Mucosa of stomach (tissue), 1 donor: ENCODE measurements at regions not wholly inside any gene's neighbourhood (a gene's known extent, or its start where the extent isn't known, plus 50 kb on each side); places are given as distances from the start of the nearest gene placed in this dataset.

Experiments used
- H3K27me3 ChIP-seq: one replicate; pipeline ENCODE4 v1.7.0; 2013; ENCODE audit warnings: mild to moderate bottlenecking, low read length; ENCODE audit not compliant: control insufficient read depth, insufficient read depth
- H3K36me3 ChIP-seq: one replicate; pipeline ENCODE4 v1.7.0; 2013; ENCODE audit warnings: low read length; ENCODE audit not compliant: control insufficient read depth, insufficient read depth
- H3K4me1 ChIP-seq: one replicate; pipeline ENCODE4 v1.7.0; 2013; ENCODE audit warnings: mild to moderate bottlenecking, low read length; ENCODE audit not compliant: control insufficient read depth, insufficient read depth
- H3K4me3 ChIP-seq: one replicate; pipeline ENCODE4 v1.7.0; 2013; ENCODE audit warnings: low read length
- H3K9ac ChIP-seq: one replicate; pipeline ENCODE4 v1.7.0; 2013; ENCODE audit warnings: mild to moderate bottlenecking, low read length, moderate library complexity
- H3K9me3 ChIP-seq: one replicate; pipeline ENCODE4 v1.7.0; 2013; ENCODE audit warnings: mild to moderate bottlenecking, low read length, moderate library complexity; ENCODE audit not compliant: control insufficient read depth
- donor health status: Pancreatic carcinoma.

DNA sequence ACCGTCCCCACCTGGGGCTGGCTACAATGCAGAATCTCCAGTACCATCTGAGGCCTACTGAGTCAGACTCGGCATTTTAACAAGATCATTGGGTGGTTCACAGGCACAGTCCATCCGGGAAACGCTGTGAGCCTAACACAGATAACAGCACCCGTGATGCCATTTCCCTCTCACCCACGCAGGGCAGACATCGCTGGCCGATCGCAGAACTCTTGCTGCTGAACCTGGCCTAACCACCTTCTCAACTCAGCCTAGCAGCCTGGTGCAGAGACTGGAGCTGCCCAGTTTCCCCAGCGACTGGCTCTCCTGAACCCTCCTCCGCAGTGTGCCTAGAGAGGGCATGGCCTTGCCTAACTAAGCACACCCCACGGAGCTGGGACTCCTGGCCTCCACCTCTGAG, 83.3 kb downstream of the NCOR2 start:
- Histone ChIP-seq H3K4me1 (peaks cover 8% of the 10 kb centered on the region), H3K9me3 (no peaks in the 10 kb centered on the region), H3K4me3 (no peak overlapping the region), H3K27me3 (no peaks in the 10 kb centered on the region), H3K9ac (no peak overlapping the region), H3K36me3 (peaks cover 19% of the 10 kb centered on the region)

DNA sequence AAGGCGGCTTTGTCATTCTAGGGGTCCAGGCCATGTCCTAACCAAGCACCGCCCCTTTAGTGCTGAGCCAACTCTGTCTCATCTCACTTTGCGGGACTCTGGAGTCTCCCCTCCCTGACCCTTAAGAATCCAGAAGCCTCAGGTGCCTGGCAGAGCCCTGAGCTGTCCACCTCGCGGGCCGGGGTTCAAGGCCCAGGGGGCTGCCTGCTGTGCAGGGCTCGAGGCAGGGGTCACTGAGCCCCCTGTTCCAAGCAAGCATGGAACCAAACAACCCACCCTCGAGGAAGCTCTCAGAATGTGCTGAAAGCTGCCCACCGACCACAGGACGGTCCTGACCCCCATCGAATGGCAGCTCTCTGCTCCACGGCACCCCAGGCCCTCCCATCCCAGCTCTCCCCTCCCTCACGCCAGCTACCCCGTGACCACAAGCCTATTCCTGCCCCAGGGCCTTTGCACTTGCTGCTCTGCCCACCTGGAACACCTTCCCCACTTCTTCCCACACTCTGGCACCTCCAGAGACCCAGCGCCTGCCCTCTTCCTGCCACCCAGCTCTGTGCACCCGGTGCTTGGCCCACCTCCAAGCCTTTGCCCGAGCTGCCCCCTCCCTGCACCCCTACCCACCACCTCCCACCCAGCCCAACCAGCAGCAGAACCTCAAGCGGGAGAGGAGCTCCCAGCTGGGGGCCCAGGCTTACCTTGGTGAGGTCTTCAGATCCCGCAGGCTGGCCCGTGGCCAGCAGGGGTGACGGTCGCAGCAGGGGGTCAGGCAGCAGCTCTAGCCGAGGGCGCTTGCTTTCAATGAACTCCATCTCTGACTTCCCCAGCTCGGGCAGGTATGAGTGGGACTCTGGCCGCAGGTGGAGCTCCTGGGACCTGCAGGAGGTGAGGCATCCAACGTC, 84.3 kb downstream of the NCOR2 start:
- Histone ChIP-seq H3K9ac (no peak overlapping the region), H3K36me3 (peaks cover 22% of the 10 kb centered on the region), H3K4me3 (no peak overlapping the region), H3K27me3 (no peaks in the 10 kb centered on the region), H3K9me3 (no peaks in the 10 kb centered on the region), H3K4me1 (peaks cover 8% of the 10 kb centered on the region)

DNA sequence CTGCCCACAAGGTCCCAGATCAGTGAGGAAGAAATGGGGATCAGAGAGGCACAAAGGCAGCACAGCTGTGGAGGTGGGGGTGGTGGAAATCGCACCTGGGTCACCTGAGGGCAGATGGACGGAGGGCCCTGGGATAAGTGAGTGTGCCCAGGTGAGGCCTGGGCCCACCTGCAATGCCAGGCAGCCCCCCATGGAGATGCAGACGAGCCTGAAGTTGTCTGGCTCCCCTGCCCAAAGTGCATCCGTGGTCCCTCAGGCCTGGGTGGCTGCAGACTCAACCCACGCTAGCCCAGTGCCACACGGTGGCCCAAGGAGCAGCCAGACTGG, 84.9 kb downstream of the NCOR2 start:
- H3K9me3 ChIP-seq, result no peaks in the 10 kb centered on the region
- H3K4me3 ChIP-seq, result no peak overlapping the region
- no peak overlapping the region for H3K9ac ChIP-seq
- H3K27me3 ChIP-seq, result no peaks in the 10 kb centered on the region
- peaks cover 27% of the 10 kb centered on the region for H3K36me3 ChIP-seq
- peaks cover 8% of the 10 kb centered on the region for H3K4me1 ChIP-seq

DNA sequence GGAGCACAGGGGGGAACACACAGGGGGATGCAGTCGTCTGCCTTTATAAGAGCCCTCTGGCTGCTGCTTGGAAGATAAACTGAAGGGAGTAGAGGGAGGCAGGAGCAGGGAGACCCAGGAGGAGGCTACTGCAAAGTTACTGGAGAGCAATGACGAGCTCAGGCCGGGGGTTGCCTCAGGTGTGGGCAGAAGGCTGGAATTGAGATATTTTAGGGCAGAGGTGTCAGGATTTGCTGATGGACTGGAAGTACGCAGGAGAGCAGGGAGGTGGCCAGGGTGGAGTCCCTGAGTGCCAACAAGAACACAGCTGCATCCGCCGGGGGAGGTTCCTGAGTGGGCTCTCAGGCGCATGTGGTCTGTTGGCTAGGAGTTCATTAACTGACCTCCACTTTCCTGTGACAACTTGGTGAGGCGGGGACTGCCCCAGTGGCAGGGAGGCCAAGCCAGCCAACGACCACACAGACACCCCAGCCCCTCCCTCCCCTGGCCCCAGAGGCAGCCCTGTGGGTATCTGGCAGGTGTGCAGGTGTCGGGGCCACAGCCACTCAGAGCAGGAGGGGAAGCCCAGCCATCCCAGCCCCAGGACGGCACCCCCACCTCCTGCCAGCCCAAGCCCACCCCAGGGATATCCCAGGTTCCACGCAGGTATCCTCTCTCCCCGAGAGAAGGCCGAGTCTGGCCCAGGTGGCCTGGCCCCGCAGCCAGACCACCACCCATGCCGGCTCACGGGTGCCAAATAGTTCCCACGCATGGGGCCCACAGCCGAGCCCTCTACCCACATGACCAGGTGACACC, 85.4 kb downstream of the NCOR2 start:
- Histone ChIP-seq H3K9me3 (no peaks in the 10 kb centered on the region), H3K36me3 (peaks cover 27% of the 10 kb centered on the region), H3K4me3 (no peak overlapping the region), H3K4me1 (peaks cover 8% of the 10 kb centered on the region), H3K9ac (no peak overlapping the region), H3K27me3 (no peaks in the 10 kb centered on the region)

DNA sequence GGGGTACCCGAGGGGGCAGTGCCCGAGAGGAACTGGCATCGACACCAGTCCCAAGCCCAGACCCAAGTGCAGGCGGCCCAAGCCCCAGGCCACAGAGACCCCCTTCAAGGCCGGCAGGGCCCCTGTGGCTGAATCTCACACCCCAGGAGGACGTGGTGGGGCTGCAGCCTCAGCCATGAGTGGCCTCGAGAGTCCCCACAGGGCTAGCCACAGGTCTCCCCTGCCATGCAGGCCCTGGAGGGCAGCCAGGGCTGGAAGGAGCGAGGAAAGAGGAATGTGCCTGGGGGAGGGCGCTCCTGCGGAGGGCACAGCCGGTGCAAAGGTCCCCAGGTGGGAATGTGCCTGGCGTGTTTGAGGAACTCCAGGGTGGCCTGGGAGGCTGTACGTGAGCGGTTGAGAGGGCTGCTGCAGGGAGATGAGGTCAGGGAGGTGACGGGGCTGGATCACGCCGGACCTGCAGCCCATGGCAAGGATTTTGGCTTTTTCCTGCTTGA, 86.1 kb downstream of the NCOR2 start:
- Histone ChIP-seq H3K36me3 (peaks cover 27% of the 10 kb centered on the region), H3K9me3 (no peaks in the 10 kb centered on the region), H3K27me3 (no peaks in the 10 kb centered on the region), H3K9ac (no peak overlapping the region), H3K4me1 (peaks cover 8% of the 10 kb centered on the region), H3K4me3 (no peak overlapping the region)

DNA sequence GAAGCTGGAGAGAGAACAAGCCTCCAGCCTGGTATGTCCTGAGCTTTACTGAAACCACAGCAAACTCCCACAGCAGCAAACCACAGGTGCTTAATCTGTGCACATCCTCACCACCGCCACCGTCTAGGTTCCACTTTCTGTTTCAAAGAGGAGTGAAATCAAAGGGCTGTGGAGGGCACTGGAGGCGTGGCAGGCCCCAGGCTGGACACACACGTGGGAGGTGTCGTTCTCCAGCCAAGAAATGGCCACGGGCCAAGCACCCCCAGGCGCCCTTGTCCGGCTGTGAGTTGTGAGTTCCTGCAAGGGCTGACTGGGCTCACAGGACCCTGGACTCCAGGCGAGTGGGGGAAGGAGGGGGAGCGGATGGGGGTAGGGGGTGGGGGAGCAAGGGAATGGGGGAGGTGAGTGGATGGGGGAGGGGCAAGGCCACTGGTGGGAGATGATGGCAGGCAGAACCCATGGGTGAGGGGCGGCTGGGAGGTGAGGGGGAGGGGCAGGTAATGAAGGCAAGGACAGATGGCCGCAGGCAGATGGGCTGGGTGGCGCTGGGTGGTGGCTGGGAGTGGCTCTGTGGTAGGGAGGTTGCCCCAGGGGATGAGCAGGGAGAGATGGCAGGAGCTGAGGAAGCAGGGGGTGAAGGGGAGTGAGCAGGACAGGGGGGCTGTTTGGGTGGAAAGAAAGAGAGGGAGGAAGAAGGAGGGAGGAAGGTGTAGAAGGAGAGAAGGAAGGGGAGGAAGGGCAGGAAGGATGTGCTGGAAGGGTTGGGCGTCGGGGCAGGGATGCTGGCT, 86.7 kb downstream of the NCOR2 start:
- Histone ChIP-seq H3K4me3 (no peak overlapping the region), H3K9ac (no peak overlapping the region), H3K9me3 (no peaks in the 10 kb centered on the region), H3K4me1 (peaks cover 8% of the 10 kb centered on the region), H3K27me3 (no peaks in the 10 kb centered on the region), H3K36me3 (peaks cover 25% of the 10 kb centered on the region)

DNA sequence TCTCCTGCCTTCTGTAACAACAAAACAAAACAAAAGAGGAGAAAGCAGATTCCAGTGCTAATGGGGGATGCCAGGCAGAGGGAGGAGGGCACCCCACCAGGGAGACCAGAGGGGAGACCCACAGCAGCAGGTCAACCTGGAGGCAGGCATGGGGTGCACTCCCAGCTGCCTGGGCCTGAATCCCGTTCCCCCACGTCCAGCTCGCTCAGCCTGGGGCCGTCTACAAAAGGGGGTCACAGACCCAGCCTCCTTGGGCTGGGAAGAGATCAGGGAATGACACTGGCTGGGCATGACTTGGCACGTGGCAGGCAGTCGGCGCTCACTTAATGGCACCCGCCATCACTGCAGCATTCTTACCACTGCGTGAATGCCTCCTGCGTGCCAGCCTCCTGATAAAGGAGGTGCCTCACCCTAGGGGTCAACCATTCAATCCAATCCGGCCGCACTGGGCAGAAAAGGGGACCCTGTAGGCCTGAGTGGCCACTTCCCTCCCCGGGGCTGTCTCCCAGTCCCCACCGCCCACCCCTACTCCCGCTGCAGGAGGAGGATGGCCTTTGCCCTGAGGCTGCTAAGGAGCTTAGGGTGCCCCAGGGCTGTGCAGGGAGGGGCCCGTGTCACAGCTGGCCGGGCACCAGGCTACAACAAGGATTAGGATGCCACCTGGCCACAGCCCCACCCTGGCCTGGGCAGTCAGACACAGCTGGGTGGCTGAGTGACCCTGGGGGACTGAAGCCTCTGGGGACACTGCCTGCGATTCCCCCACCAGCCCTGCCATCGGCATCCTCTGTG, 87.5 kb downstream of the NCOR2 start:
- H3K4me1 ChIP-seq, result peaks cover 8% of the 10 kb centered on the region
- H3K36me3 ChIP-seq, result peaks cover 20% of the 10 kb centered on the region
- no peaks in the 10 kb centered on the region for H3K27me3 ChIP-seq
- H3K4me3 ChIP-seq, result no peak overlapping the region
- no peaks in the 10 kb centered on the region for H3K9me3 ChIP-seq
- H3K9ac ChIP-seq, result no peak overlapping the region

DNA sequence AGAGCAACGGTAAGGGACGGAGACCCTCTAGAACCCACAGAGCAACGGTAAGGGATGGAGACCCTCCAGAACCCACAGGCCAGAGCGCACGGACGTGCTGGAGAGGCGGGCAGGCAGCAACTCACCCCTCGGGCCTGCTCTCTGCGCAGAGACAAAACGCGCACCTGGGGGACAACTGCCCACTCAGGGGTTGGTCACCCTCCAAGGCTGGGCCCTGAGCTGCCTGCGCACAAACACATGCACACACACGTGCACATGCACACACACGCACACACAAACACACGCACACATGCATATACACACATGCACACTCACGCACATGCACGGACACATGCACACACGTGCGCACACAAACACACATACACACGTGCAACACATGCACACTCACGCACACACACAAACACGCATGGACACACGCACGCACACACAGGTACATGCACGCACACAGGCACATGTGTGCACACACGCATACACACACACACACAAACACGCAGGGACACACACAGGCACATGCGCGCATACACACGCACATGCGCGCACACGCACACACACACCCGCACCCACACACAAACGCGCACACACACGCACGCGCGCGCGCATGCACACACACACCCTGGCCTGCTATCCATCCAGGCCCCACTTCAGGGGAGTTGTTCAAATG, 88.3 kb downstream of the NCOR2 start:
- Histone ChIP-seq H3K4me1 (peaks cover 8% of the 10 kb centered on the region), H3K9ac (no peak overlapping the region), H3K36me3 (peaks cover 15% of the 10 kb centered on the region), H3K4me3 (no peak overlapping the region), H3K9me3 (no peaks in the 10 kb centered on the region), H3K27me3 (no peaks in the 10 kb centered on the region)

DNA sequence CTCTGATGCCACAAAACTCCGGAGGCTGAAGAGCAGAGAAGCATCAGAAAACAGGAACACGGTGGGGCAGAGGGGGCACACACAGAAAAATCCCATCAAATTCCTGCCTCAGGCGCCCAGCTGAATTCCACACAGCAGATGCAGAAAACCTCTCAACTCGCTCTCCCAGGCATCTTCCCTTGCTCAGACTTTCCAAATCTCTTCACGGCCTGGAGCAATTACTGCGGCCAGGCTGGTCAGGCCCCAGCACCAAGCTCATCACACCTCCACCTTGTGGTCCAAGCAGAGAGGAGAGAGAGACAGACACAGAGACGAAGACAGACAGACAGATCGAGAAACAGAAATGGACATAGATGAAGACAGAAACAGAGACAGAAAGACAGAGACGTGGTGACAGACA, 89.0 kb downstream of the NCOR2 start:
- peaks cover 13% of the 10 kb centered on the region for H3K36me3 ChIP-seq
- H3K4me1 ChIP-seq, result peaks cover 8% of the 10 kb centered on the region
- H3K27me3 ChIP-seq, result no peaks in the 10 kb centered on the region
- H3K9me3 ChIP-seq, result no peaks in the 10 kb centered on the region
- no peak overlapping the region for H3K4me3 ChIP-seq
- no peak overlapping the region for H3K9ac ChIP-seq

DNA sequence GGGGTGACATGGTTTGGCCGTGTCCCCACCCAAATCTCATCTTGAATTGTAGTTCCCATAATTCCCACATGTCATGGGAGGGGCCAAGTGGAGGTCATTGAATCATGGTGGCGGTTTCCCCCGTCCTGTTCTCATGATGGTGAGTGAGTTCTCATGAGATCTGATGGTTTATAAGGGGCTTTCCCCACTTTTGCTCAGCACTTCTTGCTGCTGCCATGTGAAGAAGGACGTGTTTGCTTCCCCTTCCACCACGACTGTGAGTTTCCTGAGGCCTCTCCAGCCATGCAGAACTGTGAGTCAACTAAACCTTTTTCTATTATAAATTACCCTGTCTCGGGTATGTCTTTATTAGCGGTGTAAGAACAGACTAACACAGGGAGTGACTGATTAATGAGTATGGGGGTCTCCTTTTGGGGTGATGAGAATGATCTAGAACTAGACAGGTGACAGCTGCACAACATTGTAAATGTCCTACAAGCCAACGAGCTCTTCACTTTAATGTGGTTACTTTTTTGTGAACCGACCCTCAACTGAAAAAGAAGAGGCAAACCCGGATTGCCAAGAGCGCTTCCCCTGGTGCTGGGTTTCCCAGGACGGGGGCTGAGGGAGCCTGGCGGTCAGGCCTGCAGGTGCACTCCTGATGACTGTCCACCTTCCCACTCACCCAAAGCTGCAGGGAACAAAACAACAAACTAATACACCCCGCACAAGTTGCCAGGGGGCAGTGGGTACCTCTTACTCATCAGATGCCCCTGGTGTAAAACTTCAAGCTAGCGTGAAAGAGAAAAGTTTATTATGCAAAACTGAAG, 90.1 kb downstream of the NCOR2 start:
- H3K4me1 ChIP-seq, result peaks cover 8% of the 10 kb centered on the region
- H3K4me3 ChIP-seq, result no peak overlapping the region
- no peaks in the 10 kb centered on the region for H3K27me3 ChIP-seq
- peaks cover 7% of the 10 kb centered on the region for H3K9me3 ChIP-seq
- peaks cover 14% of the 10 kb centered on the region for H3K36me3 ChIP-seq
- no peak overlapping the region for H3K9ac ChIP-seq
